GM12872 (cell line): ENCODE measurements at regions not wholly inside any gene's neighbourhood (a gene's known extent, or its start where the extent isn't known, plus 50 kb on each side); places are given as distances from the start of the nearest gene placed in this dataset.

Experiments used
- TF ChIP-seq, protein P1 (sequence below): IDR thresholded peaks from 3 replicates; pipeline ENCODE4 v1.5.1; 2011; ENCODE audit warnings: low read depth, mild to moderate bottlenecking, low read length, moderate library complexity; ENCODE audit not compliant: insufficient read depth

DNA sequence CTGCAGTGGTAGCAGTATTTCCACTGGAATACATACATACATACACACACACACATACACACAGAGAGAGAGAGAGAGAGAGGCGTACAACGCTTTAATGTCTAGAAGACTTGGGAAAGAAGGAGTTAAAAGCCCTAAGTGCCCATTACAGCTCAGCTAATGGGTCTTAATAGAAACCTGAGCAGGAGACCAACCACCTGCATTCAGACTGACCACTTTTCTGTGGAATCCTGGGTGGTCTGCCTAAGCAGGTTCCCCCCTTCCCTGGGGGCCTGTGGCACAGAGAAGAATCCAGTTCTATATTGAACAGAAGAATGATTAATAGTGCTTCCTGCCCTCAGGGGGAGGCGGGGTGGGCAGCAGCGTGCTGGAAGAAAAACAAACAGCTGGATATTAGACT is 312.4 kb upstream of the PRKD1 start:
- TF ChIP-seq, protein P1, sequence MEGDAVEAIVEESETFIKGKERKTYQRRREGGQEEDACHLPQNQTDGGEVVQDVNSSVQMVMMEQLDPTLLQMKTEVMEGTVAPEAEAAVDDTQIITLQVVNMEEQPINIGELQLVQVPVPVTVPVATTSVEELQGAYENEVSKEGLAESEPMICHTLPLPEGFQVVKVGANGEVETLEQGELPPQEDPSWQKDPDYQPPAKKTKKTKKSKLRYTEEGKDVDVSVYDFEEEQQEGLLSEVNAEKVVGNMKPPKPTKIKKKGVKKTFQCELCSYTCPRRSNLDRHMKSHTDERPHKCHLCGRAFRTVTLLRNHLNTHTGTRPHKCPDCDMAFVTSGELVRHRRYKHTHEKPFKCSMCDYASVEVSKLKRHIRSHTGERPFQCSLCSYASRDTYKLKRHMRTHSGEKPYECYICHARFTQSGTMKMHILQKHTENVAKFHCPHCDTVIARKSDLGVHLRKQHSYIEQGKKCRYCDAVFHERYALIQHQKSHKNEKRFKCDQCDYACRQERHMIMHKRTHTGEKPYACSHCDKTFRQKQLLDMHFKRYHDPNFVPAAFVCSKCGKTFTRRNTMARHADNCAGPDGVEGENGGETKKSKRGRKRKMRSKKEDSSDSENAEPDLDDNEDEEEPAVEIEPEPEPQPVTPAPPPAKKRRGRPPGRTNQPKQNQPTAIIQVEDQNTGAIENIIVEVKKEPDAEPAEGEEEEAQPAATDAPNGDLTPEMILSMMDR, result no peak

DNA sequence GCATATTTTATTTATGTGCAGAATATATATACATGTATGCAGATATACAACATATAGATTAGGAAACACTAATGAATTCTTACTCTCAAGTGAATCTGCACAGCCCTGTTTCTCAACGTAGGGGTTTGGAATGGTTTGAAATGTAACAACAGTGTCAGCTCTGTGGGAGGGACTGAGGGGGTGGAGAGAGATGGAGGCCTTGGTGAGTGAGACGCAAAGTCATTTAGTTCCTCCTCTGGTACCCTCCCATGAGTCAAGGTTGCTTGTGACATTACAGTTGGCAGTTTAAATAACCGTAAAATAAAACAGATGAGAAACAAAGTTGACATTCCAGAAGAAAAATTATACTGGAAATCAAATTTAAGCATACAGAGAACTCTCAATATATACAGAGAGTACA is 313.0 kb upstream of the PRKD1 start:
- TF ChIP-seq, protein P1, result no peak

DNA sequence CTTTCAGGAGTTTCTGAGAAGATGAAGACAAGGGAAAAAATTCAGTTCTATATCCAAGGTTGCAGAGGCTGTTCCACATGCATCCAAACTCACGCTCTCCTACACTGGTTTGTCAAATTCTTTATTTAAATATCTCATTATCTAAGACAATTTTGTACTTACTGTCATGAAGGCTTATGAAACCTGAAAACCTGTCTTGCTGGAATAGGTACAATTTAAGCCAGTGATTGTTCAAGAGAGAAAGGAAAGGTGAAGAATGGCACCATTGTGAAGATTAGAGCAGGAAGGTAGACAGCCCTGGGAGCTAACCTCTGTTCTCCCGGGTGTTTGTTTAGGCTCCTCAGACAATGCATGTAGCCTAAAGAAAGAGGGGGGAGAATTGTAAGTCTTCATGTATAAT is 315.1 kb upstream of the PRKD1 start:
- TF ChIP-seq, protein P1, result no peak

DNA sequence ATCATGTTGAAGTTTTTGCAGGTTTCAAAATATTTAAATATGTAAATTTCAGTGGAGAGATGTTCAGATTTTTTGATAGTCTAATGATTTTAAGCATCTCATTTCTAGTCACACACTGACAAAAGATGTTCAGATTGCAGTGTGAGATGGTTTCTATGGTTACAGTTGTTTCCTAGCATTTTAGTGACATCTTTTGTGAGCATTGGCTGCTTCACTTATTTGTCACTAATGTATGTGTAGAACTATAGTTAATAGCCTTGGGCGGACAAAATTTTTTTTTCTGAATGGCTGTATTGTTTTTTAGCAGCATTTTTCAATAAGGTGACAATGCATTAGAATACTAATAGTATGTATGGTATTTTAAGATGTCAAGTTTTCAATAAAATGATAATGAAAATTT is 315.6 kb upstream of the PRKD1 start:
- TF ChIP-seq, protein P1, result no peak

DNA sequence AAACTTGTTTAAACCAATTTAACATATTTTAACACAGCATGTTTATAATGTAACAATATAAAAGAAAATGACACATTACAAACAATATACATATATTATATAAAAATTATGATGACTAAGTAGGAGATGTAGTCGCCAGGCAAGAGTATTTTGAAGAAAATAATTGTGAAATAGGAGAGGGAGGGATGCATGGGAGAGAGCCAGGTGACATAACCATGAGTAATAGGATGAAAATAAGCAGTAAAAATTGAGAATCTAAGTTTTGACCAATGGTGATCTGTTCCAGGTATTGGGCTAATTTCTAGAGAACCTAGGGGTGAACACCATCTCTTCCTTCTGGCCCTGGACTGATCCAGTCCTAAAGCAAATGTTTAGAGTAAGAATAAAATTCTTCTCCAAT is 315.2 kb upstream of the G2E3 start:
- TF ChIP-seq, protein P1, result no peak

DNA sequence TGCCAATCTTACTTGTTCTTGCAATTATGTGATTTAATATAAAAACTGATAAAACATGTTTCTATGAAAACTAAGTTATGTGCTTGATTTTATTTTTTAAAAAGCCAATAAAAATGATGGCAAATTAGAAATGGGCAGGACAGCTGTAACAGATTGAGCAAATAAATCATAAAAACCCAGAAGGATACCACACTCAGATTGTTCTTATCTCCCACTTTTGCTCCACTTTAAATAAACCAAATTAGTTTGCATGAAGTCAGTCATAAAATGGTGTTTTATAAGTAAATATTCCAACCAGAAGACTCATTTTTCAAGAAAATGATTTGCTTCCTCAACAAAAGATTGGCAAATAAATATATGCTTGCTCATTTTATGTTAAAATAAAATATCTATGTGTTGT is 307.9 kb upstream of the G2E3 start:
- TF ChIP-seq, protein P1, result no peak

DNA sequence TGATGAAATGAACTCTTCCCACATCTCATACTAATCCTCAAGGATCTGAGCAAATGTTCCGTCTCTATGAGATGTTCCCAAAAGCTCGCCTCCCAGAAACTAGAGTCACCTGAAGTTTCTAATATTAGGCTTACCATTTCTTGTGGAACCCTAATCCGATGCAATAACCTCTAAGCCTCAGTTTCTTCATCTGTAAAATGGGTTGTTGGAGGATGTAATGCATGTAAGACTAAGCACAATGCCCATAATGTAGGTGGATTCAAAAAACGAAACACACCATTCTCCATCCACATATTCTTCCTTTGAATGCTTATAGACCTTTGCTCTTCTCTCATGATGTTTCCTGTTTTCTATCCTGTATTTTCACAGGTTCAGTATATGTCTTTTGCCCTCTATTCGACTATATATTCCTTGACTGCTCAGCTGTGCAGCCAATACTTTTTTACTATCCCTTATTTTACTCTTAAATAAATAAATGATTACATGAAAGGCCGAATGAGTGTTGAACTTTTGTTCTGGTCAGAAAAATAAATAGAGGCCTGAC is 307.3 kb upstream of the G2E3 start:
- TF ChIP-seq, protein P1, result no peak
